ENCODE measurements at regions not wholly inside any gene's neighbourhood (a gene's known extent, or its start where the extent isn't known, plus 50 kb on each side); places are given as distances from the start of the nearest gene placed in this dataset.

DNA sequence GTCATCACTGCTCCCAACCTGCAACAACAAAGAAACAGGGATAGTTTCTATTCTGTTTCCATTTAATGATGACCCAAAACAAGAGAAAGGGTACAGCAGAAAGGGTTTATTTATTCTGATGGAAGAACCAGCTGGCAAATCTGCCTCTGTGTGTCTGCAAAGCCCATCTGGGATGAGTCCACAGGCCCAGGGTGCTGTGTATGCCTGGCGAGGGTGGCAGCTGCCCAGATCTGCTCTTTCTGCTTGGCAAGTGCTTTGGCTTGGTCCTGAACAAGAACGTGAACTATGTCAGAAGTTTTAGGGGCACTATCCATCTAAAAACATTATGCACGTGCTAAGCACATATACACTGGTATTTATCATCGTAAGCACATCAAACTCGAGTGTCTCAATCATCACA lies 333.8 kb downstream of the CXCL12 start:
- TF ChIP-seq, protein P1, sequence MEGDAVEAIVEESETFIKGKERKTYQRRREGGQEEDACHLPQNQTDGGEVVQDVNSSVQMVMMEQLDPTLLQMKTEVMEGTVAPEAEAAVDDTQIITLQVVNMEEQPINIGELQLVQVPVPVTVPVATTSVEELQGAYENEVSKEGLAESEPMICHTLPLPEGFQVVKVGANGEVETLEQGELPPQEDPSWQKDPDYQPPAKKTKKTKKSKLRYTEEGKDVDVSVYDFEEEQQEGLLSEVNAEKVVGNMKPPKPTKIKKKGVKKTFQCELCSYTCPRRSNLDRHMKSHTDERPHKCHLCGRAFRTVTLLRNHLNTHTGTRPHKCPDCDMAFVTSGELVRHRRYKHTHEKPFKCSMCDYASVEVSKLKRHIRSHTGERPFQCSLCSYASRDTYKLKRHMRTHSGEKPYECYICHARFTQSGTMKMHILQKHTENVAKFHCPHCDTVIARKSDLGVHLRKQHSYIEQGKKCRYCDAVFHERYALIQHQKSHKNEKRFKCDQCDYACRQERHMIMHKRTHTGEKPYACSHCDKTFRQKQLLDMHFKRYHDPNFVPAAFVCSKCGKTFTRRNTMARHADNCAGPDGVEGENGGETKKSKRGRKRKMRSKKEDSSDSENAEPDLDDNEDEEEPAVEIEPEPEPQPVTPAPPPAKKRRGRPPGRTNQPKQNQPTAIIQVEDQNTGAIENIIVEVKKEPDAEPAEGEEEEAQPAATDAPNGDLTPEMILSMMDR (IDR thresholded peaks at IDR 0.05) = no peak
- TF ChIP-seq POLR2AphosphoS5 (IDR thresholded peaks at IDR 0.05; ENCODE audit: low read depth, low read length) (no peak), SIN3A (IDR thresholded peaks at IDR 0.05; ENCODE audit: borderline replicate concordance, insufficient read depth, low read depth, low read length) (no peak)
- TF ChIP-seq, protein P2, sequence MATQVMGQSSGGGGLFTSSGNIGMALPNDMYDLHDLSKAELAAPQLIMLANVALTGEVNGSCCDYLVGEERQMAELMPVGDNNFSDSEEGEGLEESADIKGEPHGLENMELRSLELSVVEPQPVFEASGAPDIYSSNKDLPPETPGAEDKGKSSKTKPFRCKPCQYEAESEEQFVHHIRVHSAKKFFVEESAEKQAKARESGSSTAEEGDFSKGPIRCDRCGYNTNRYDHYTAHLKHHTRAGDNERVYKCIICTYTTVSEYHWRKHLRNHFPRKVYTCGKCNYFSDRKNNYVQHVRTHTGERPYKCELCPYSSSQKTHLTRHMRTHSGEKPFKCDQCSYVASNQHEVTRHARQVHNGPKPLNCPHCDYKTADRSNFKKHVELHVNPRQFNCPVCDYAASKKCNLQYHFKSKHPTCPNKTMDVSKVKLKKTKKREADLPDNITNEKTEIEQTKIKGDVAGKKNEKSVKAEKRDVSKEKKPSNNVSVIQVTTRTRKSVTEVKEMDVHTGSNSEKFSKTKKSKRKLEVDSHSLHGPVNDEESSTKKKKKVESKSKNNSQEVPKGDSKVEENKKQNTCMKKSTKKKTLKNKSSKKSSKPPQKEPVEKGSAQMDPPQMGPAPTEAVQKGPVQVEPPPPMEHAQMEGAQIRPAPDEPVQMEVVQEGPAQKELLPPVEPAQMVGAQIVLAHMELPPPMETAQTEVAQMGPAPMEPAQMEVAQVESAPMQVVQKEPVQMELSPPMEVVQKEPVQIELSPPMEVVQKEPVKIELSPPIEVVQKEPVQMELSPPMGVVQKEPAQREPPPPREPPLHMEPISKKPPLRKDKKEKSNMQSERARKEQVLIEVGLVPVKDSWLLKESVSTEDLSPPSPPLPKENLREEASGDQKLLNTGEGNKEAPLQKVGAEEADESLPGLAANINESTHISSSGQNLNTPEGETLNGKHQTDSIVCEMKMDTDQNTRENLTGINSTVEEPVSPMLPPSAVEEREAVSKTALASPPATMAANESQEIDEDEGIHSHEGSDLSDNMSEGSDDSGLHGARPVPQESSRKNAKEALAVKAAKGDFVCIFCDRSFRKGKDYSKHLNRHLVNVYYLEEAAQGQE (IDR thresholded peaks at IDR 0.05; ENCODE audit: insufficient read depth in 1 of 2, low read depth in 2 of 2, low read length in 1 of 2) = no peak
